ENCODE measurements at regions not wholly inside any gene's neighbourhood (a gene's known extent, or its start where the extent isn't known, plus 50 kb on each side); places are given as distances from the start of the nearest gene placed in this dataset.
A peak's percentile ranks its signal among the peaks of the same experiment; 100 is the strongest.

GRCh38 chr18:37920865-37921264 is 355.3 kb upstream of the CELF4 start:
- ChIA-PET POLR2A (no interaction called here), SMC1A (ENCODE audit: uncharacterized antibody, unreplicated experiment) (no interaction called here), CTCF (no interaction called here), RAD21 (ENCODE audit: unreplicated experiment) (no interaction called here)
- H3K4me2 ChIP-seq (ENCODE audit: control insufficient read depth, insufficient read depth): no peak overlapping the region
- no peaks in the 10 kb centered on the region for H3K36me3 ChIP-seq (ENCODE audit: control insufficient read depth in 2 of 2, insufficient read depth in 2 of 2, low read length in 1 of 2)
- H4K20me1 ChIP-seq (ENCODE audit: control insufficient read depth, insufficient read depth): no peaks in the 10 kb centered on the region
- ATAC-seq: no peak
- 38% methylated on average over 4 of the region's 4 CpGs for WGBS (ENCODE audit: insufficient coverage, insufficient replicate concordance, low lambda C conversion rate, missing lambda C conversion rate)
- H3K9me3 ChIP-seq (replicated peaks; ENCODE audit: control insufficient read depth, insufficient read depth, low read length): no peaks in the 10 kb centered on the region
- no peak for DNase-seq (ENCODE audit: low read depth, low spot score)
- in situ Hi-C loops (cut with MboI) (no loop called here), intact Hi-C loops (cut with micrococcal nuclease; ENCODE audit: unreplicated experiment) (no loop called here)
- TF ChIP-seq SPI1 (IDR thresholded peaks at IDR 0.05; ENCODE audit: borderline replicate concordance, insufficient read depth, low read depth, low read length): peak; percentile 55; the same call in 1 of the 2 replicates
- no peak for TF ChIP-seq CEBPB (IDR thresholded peaks at IDR 0.05; ENCODE audit: borderline replicate concordance in 1 of 2, low read depth in 2 of 2, low read length in 2 of 2)
- peak; percentile 41; a peak in 2 of 4 replicates for TF ChIP-seq IKZF2 (IDR thresholded peaks at IDR 0.05)
- peak; percentile 65 for TF ChIP-seq ATF2 (IDR thresholded peaks at IDR 0.05; ENCODE audit: low read length)
- TF ChIP-seq POLR2AphosphoS5 (IDR thresholded peaks at IDR 0.05; ENCODE audit: low read length): no peak
- TF ChIP-seq ATF7 (IDR thresholded peaks at IDR 0.05; ENCODE audit: low read depth): peak; percentile 84
- 0 out of 2 replicates have a peak, but pooled peaks have one; percentile 18 for TF ChIP-seq IKZF1 (conservative IDR thresholded peaks at IDR 0.05)
- BruUV-seq (replicated peaks): no TSS peak
- no peaks in the 10 kb centered on the region for H3K27me3 ChIP-seq (replicated peaks in 1 of 2; ENCODE audit: control insufficient read depth in 2 of 2, insufficient read depth in 2 of 2, low read length in 1 of 2)
- no peak overlapping the region for H3K27ac ChIP-seq (ENCODE audit: control insufficient read depth, insufficient read depth)
- FAIRE-seq: no peak
- no peaks in the 10 kb centered on the region for H3K79me2 ChIP-seq (ENCODE audit: control insufficient read depth, insufficient read depth, low read length)
- no peaks in the 10 kb centered on the region for H3K4me1 ChIP-seq (ENCODE audit: control insufficient read depth, insufficient read depth, low read length)
- no peak overlapping the region for H2AFZ ChIP-seq (ENCODE audit: control insufficient read depth, low read depth, low read length)
- H3K4me3 ChIP-seq: no peak overlapping the region
- H3K9ac ChIP-seq (ENCODE audit: control insufficient read depth, insufficient read depth, low read length): no peak overlapping the region

GRCh38 chr18:37913051-37913450 is 347.5 kb upstream of the CELF4 start:
- POLR2A ChIA-PET: no interaction called here
- CTCF ChIA-PET: no interaction called here
- H3K4me2 ChIP-seq (ENCODE audit: control insufficient read depth, insufficient read depth): no peak overlapping the region
- TF ChIP-seq PRDM15 (CRISPR knock-in tag; IDR thresholded peaks at IDR 0.05) (no peak), NBN (IDR thresholded peaks at IDR 0.05) (no peak), BCLAF1 (IDR thresholded peaks at IDR 0.05) (no peak), ZNF384 (IDR thresholded peaks at IDR 0.05; ENCODE audit: borderline replicate concordance, low read depth, low read length) (no peak)

More at GRCh38 chr18:37913051-37913450, 347.5 kb upstream of the CELF4 start:
- no peak overlapping the region for H3K27ac ChIP-seq (ENCODE audit: control insufficient read depth, insufficient read depth)
- no peak overlapping the region for H2AFZ ChIP-seq (ENCODE audit: control insufficient read depth, low read depth, low read length)
- WGBS (ENCODE audit: insufficient coverage, insufficient replicate concordance, low lambda C conversion rate, missing lambda C conversion rate): 0% methylated on average over 1 of the region's 1 CpG
- in situ Hi-C loops (cut with MboI): no loop called here
- no peaks in the 10 kb centered on the region for H3K9me3 ChIP-seq (replicated peaks; ENCODE audit: control insufficient read depth, insufficient read depth, low read length)
- ChIA-PET RAD21 (ENCODE audit: unreplicated experiment) (no interaction called here), SMC1A (ENCODE audit: uncharacterized antibody, unreplicated experiment) (no interaction called here)
- ATAC-seq (no peak), FAIRE-seq (no peak), DNase-seq (ENCODE audit: low read depth, low spot score) (no peak)
- no peaks in the 10 kb centered on the region for H3K4me1 ChIP-seq (ENCODE audit: control insufficient read depth, insufficient read depth, low read length)
- no peaks in the 10 kb centered on the region for H3K36me3 ChIP-seq (ENCODE audit: control insufficient read depth in 2 of 2, insufficient read depth in 2 of 2, low read length in 1 of 2)
- BruUV-seq (replicated peaks): no TSS peak
- H4K20me1 ChIP-seq (ENCODE audit: control insufficient read depth, insufficient read depth): no peaks in the 10 kb centered on the region
- intact Hi-C loops (cut with micrococcal nuclease; ENCODE audit: unreplicated experiment): no loop called here
- H3K4me3 ChIP-seq: no peak overlapping the region
- H3K27me3 ChIP-seq (replicated peaks in 1 of 2; ENCODE audit: control insufficient read depth in 2 of 2, insufficient read depth in 2 of 2, low read length in 1 of 2): no peaks in the 10 kb centered on the region
- H3K9ac ChIP-seq (ENCODE audit: control insufficient read depth, insufficient read depth, low read length): no peak overlapping the region
- no peaks in the 10 kb centered on the region for H3K79me2 ChIP-seq (ENCODE audit: control insufficient read depth, insufficient read depth, low read length)

Data from GM12878 (cell line).